ENCODE measurements at regions not wholly inside any gene's neighbourhood (a gene's known extent, or its start where the extent isn't known, plus 50 kb on each side); places are given as distances from the start of the nearest gene placed in this dataset.

- Mint-ChIP-seq H3K9me3 (no peaks in the 10 kb centered on the region), H3K27me3 (ENCODE audit: low read depth) (peaks cover 41% of the 10 kb centered on the region), H3K4me3 (no peak overlapping the region), H3K4me1 (peaks cover 5% of the 10 kb centered on the region), H3K36me3 (no peaks in the 10 kb centered on the region), H3K27ac (no peak overlapping the region)
- DNase-seq (ENCODE audit: low spot score in 2 of 2, unreplicated experiment in 2 of 2): no peak
- TF ChIP-seq, protein P1, sequence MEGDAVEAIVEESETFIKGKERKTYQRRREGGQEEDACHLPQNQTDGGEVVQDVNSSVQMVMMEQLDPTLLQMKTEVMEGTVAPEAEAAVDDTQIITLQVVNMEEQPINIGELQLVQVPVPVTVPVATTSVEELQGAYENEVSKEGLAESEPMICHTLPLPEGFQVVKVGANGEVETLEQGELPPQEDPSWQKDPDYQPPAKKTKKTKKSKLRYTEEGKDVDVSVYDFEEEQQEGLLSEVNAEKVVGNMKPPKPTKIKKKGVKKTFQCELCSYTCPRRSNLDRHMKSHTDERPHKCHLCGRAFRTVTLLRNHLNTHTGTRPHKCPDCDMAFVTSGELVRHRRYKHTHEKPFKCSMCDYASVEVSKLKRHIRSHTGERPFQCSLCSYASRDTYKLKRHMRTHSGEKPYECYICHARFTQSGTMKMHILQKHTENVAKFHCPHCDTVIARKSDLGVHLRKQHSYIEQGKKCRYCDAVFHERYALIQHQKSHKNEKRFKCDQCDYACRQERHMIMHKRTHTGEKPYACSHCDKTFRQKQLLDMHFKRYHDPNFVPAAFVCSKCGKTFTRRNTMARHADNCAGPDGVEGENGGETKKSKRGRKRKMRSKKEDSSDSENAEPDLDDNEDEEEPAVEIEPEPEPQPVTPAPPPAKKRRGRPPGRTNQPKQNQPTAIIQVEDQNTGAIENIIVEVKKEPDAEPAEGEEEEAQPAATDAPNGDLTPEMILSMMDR (IDR thresholded peaks at IDR 0.05; ENCODE audit: unreplicated experiment): no peak
These were observed 62.9 kb upstream of the TUBA3E start for GRCh38 chr2:130261099-130261498.

- H3K4me3 Mint-ChIP-seq: no peak overlapping the region
- H3K27me3 Mint-ChIP-seq (ENCODE audit: low read depth): peaks cover 53% of the 10 kb centered on the region
- H3K9me3 Mint-ChIP-seq: no peaks in the 10 kb centered on the region
- DNase-seq (ENCODE audit: low spot score in 2 of 2, unreplicated experiment in 2 of 2): no peak
- no peaks in the 10 kb centered on the region for H3K36me3 Mint-ChIP-seq
- TF ChIP-seq, protein P1 (IDR thresholded peaks at IDR 0.05; ENCODE audit: unreplicated experiment): no peak
- H3K27ac Mint-ChIP-seq: no peak overlapping the region
- peaks cover 5% of the 10 kb centered on the region for H3K4me1 Mint-ChIP-seq
These were observed 61.4 kb upstream of the TUBA3E start for GRCh38 chr2:130259594-130259993.

DNA sequence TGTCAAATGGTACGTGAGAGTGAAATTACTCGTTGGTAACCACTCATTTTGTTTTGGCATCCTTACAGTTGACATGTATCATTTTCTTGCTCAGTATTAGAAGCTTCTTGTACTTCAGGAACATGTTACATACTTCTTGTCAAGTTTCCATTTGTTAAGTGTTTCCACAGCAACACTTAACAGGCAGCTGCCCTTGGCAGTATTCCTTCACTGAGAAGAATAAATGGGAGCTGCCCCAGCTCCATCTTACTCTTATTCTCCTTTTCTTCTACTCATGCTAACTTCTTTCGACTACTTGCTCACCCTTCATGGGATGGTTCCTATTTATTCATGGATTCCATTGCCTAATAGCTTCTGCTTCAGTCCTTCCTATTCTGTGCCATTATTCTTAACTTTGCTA lies 60.1 kb upstream of the TUBA3E start:
- Mint-ChIP-seq H3K27me3 (ENCODE audit: low read depth) (peaks cover 54% of the 10 kb centered on the region), H3K36me3 (no peaks in the 10 kb centered on the region), H3K9me3 (no peaks in the 10 kb centered on the region), H3K27ac (no peak overlapping the region), H3K4me1 (peaks cover 5% of the 10 kb centered on the region), H3K4me3 (no peak overlapping the region)
- TF ChIP-seq, protein P1 (IDR thresholded peaks at IDR 0.05; ENCODE audit: unreplicated experiment): no peak
- DNase-seq (ENCODE audit: low spot score in 2 of 2, unreplicated experiment in 2 of 2): no peak

GRCh38 chr2:130252880-130253645 lies 54.8 kb upstream of the TUBA3E start:
- H3K27ac Mint-ChIP-seq: no peak overlapping the region
- peaks cover 57% of the 10 kb centered on the region for H3K27me3 Mint-ChIP-seq (ENCODE audit: low read depth)
- H3K9me3 Mint-ChIP-seq: no peaks in the 10 kb centered on the region
- TF ChIP-seq, protein P1 (IDR thresholded peaks at IDR 0.05; ENCODE audit: unreplicated experiment): no peak
- no peak overlapping the region for H3K4me3 Mint-ChIP-seq
- DNase-seq (ENCODE audit: low spot score in 2 of 2, unreplicated experiment in 2 of 2): no peak
- H3K36me3 Mint-ChIP-seq: no peaks in the 10 kb centered on the region
- no peaks in the 10 kb centered on the region for H3K4me1 Mint-ChIP-seq

DNA sequence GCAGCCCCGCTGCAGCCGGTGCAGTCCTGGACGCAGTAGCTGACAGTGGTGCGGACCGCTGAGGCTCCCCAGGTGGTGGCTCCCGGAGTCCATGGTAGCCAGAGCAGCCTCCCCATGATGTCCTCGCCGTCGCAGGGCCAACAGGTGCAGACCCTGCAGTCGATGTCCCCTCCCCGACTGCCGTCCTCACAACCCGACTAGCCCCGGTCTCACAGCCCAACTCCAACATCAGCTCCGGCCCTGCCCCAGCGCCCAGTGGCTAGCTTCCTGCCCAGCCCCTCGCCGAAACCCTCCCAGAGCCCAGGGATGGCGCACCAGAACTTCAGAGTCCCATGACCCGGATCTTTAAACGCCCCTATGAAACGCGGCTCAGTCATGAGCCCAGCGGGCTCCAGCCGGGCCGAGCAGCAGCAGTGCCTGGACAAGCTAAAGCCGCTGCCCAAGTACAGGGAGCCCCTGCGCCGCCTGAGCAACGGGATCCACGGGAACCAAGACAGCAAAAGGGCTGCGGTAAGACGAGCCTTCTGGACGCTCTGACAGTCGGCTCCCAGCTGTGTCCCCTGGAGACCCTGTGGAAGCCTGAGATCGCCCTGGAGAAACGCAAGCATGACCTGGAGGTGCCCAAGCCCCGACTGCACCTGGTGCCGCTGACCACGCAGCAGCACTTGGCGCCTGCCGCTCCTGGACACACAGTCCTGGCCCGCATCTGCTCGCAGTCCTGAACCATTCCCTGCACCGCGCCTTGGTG lies 53.8 kb upstream of the TUBA3E start:
- H3K4me3 Mint-ChIP-seq: no peak overlapping the region
- H3K27me3 Mint-ChIP-seq (ENCODE audit: low read depth): peaks cover 53% of the 10 kb centered on the region
- no peak for DNase-seq (ENCODE audit: low spot score in 2 of 2, unreplicated experiment in 2 of 2)
- no peaks in the 10 kb centered on the region for H3K36me3 Mint-ChIP-seq
- no peaks in the 10 kb centered on the region for H3K9me3 Mint-ChIP-seq
- no peaks in the 10 kb centered on the region for H3K4me1 Mint-ChIP-seq
- TF ChIP-seq, protein P1 (IDR thresholded peaks at IDR 0.05; ENCODE audit: unreplicated experiment): no peak
- no peak overlapping the region for H3K27ac Mint-ChIP-seq

Data from mesothelial cell of epicardium (in vitro differentiated cells).